OCI-LY1 (cell line): ENCODE measurements at regions not wholly inside any gene's neighbourhood (a gene's known extent, or its start where the extent isn't known, plus 50 kb on each side); places are given as distances from the start of the nearest gene placed in this dataset.

Source experiments
- EZH2 ChIP-seq: fragments of 200-600 bp; sonication (generic), shearing (Covaris generic); IDR thresholded peaks from 2 replicates; pipeline ENCODE4 v1.8.0; 2017; ENCODE audit warnings: borderline replicate concordance, mixed run types, mild to moderate bottlenecking, antibody characterized with exemption, low read length, moderate library complexity, mixed read lengths
- TF ChIP-seq, protein P1 (sequence below): fragments of 200-600 bp; sonication (generic), shearing (Covaris generic); IDR thresholded peaks from 2 replicates; pipeline ENCODE4 v1.5.1; 2017; ENCODE audit warnings: mild to moderate bottlenecking, antibody characterized with exemption, low read length, moderate library complexity, mixed read lengths

DNA sequence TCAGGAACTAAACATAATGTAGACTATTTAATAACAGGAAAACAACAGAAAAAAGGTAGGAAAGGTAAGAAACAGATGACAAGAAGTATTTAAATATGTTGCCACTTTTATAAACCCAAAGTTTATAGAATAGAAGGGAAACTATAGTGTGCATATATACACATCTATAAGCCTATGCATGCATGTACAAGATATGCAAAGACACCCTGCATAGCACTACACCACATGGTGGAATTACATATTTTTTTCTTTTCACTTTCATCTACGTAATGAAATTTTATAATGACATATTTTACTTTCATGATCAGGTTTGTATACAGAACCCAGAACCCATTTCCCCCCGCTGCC, 136.8 kb downstream of the MEX3B start:
- TF ChIP-seq, protein P1, sequence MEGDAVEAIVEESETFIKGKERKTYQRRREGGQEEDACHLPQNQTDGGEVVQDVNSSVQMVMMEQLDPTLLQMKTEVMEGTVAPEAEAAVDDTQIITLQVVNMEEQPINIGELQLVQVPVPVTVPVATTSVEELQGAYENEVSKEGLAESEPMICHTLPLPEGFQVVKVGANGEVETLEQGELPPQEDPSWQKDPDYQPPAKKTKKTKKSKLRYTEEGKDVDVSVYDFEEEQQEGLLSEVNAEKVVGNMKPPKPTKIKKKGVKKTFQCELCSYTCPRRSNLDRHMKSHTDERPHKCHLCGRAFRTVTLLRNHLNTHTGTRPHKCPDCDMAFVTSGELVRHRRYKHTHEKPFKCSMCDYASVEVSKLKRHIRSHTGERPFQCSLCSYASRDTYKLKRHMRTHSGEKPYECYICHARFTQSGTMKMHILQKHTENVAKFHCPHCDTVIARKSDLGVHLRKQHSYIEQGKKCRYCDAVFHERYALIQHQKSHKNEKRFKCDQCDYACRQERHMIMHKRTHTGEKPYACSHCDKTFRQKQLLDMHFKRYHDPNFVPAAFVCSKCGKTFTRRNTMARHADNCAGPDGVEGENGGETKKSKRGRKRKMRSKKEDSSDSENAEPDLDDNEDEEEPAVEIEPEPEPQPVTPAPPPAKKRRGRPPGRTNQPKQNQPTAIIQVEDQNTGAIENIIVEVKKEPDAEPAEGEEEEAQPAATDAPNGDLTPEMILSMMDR: no peak
- TF ChIP-seq EZH2: no peak
